PC-3 (cell line): ENCODE measurements at regions not wholly inside any gene's neighbourhood (a gene's known extent, or its start where the extent isn't known, plus 50 kb on each side); places are given as distances from the start of the nearest gene placed in this dataset.
A peak's percentile ranks its signal among the peaks of the same experiment; 100 is the strongest.

Experiments used
- ATAC-seq: fragments of 200-7000 bp; cut with Tn5 transposase; 2 replicates; pipeline ENCODE4 v1.9.1; 2020; ENCODE audit warnings: mild to moderate bottlenecking, moderate library complexity
- BruUV-seq: library from RNA; stranded (reverse); fragments of 400-500 nt; replicated peaks from 2 replicates; lab custom pipeline; 2021; lab: Mats Ljungman, UMichigan
- CTCF ChIA-PET: fragments of 300-600 bp; sonication (Branson Sonifier 250); formaldehyde crosslinking; loops from one replicate; lab custom pipeline; 2022; ENCODE audit warnings: antibody characterized with exemption; lab: Charles Lee
- POLR2A ChIA-PET: fragments of 300-600 bp; sonication (Branson Sonifier 250); formaldehyde crosslinking; loops from one replicate; lab custom pipeline; 2022; ENCODE audit warnings: antibody characterized with exemption; ENCODE audit not compliant: unreplicated experiment; lab: Charles Lee
- DNase-seq: peaks from one replicate; pipeline ENCODE4 v3.0.0-alpha.2; 2015
- H2AFZ ChIP-seq: fragments of 300-600 bp; sonication (generic); 2 replicates; pipeline ENCODE4 v1.6.0; 2016; ENCODE audit warnings: antibody characterized with exemption, low read length
- H3F3A ChIP-seq: fragments of 300-600 bp; sonication (generic); one replicate; pipeline ENCODE4 v1.6.0; 2017; ENCODE audit warnings: antibody characterized with exemption, low read length, control low read depth, mild to moderate bottlenecking; ENCODE audit not compliant: unreplicated experiment
- H3K27ac ChIP-seq: fragments of 300-600 bp; sonication (generic); 2 replicates; pipeline ENCODE4 v1.5.1; 2016; ENCODE audit warnings: mild to moderate bottlenecking, low read length
- H3K27me3 ChIP-seq: fragments of 300-600 bp; sonication (generic); 2 replicates; pipeline ENCODE4 v1.6.1; 2016; ENCODE audit warnings: low read length, mixed read lengths
- H3K36me3 ChIP-seq: fragments of 300-600 bp; sonication (generic); 2 replicates; pipeline ENCODE4 v1.6.1; 2016; ENCODE audit warnings: low read depth, mixed run types, low read length, mixed read lengths
- H3K4me1 ChIP-seq: fragments of 300-600 bp; sonication (generic); 2 replicates; pipeline ENCODE4 v1.5.1; 2016; ENCODE audit warnings: low read length; ENCODE audit not compliant: insufficient read depth
- H3K4me2 ChIP-seq: fragments of 300-600 bp; sonication (generic); 2 replicates; pipeline ENCODE4 v1.6.0; 2016; ENCODE audit warnings: low read length
- H3K4me3 ChIP-seq: fragments of 300-600 bp; sonication (generic); 2 replicates; pipeline ENCODE4 v1.5.1; 2016; ENCODE audit warnings: mild to moderate bottlenecking, low read length, mixed read lengths
- H3K79me2 ChIP-seq: fragments of 300-600 bp; sonication (generic); 2 replicates; pipeline ENCODE4 v1.6.1; 2017; ENCODE audit warnings: low read length, mixed read lengths
- H3K9ac ChIP-seq: fragments of 300-600 bp; sonication (generic); 2 replicates; pipeline ENCODE4 v1.6.0; 2016; ENCODE audit warnings: mild to moderate bottlenecking, low read length
- H3K9me2 ChIP-seq: fragments of 300-600 bp; sonication (generic); replicated peaks from 2 replicates; pipeline ENCODE4 v1.6.1; 2016; ENCODE audit warnings: mixed run types, low read length, mixed read lengths
- H3K9me3 ChIP-seq: fragments of 300-600 bp; sonication (generic); 2 replicates; pipeline ENCODE4 v1.6.1; 2016; ENCODE audit warnings: low read length, mixed read lengths
- H4K20me1 ChIP-seq: fragments of 300-600 bp; sonication (generic); 2 replicates; pipeline ENCODE4 v1.6.1; 2016; ENCODE audit warnings: low read length, mixed read lengths
- EZH2 ChIP-seq: fragments of 300-600 bp; sonication (generic); IDR thresholded peaks from one replicate; pipeline ENCODE4 v1.6.1; 2017; ENCODE audit warnings: antibody characterized with exemption, mild to moderate bottlenecking, low read length; ENCODE audit not compliant: unreplicated experiment
- EZH2phosphoT487 ChIP-seq: fragments of 300-600 bp; sonication (generic); IDR thresholded peaks from 2 replicates; pipeline ENCODE4 v1.6.1; 2018; ENCODE audit warnings: mild to moderate bottlenecking, antibody characterized with exemption, low read length, borderline replicate concordance
- intact Hi-C: fragments of 100-400 bp; cut with micrococcal nuclease; formaldehyde crosslinking; loops from 2 replicates; pipeline ENCODE4 v1.9.0; 2023
- TF ChIP-seq, protein P1 (sequence below): fragments of 300-600 bp; sonication (generic); conservative IDR thresholded peaks from 2 replicates; pipeline ENCODE4 v1.5.1; 2017; ENCODE audit warnings: antibody characterized with exemption, low read depth, mild to moderate bottlenecking, low read length

DNA sequence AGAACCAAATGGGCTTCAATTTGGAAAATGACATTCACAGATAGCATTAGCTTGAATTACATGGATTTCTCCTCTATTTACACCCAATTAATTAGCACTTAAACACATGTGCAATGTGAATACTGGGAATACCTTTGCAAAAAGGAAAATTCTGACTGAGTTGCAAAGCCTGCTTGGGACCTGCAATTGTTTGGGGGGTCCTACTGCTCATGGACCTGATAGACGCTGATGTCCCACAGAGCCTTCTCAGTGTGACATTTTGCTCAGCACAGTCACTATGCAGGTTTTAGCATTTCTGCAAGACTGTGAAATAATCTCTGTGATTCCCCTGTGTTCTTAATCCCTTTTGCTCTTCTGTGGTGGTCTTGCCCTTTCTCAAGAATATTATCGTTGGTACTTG is 101.2 kb upstream of the PGRMC2 start:
- Histone ChIP-seq H3K36me3 (no peaks in the 10 kb centered on the region), H2AFZ (no peak overlapping the region), H3K4me1 (peaks cover 35% of the 10 kb centered on the region), H3K9me3 (no peaks in the 10 kb centered on the region), H3K79me2 (no peaks in the 10 kb centered on the region), H3K4me2 (no peak overlapping the region), H4K20me1 (no peaks in the 10 kb centered on the region), H3F3A (no peaks in the 10 kb centered on the region), H3K9me2 (no peaks in the 10 kb centered on the region), H3K27ac (no peak overlapping the region), H3K4me3 (no peak overlapping the region), H3K9ac (no peak overlapping the region), H3K27me3 (no peaks in the 10 kb centered on the region)
- no peak for TF ChIP-seq EZH2phosphoT487
- TF ChIP-seq, protein P1, sequence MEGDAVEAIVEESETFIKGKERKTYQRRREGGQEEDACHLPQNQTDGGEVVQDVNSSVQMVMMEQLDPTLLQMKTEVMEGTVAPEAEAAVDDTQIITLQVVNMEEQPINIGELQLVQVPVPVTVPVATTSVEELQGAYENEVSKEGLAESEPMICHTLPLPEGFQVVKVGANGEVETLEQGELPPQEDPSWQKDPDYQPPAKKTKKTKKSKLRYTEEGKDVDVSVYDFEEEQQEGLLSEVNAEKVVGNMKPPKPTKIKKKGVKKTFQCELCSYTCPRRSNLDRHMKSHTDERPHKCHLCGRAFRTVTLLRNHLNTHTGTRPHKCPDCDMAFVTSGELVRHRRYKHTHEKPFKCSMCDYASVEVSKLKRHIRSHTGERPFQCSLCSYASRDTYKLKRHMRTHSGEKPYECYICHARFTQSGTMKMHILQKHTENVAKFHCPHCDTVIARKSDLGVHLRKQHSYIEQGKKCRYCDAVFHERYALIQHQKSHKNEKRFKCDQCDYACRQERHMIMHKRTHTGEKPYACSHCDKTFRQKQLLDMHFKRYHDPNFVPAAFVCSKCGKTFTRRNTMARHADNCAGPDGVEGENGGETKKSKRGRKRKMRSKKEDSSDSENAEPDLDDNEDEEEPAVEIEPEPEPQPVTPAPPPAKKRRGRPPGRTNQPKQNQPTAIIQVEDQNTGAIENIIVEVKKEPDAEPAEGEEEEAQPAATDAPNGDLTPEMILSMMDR: no peak
- no peak for TF ChIP-seq EZH2
- no peak for ATAC-seq
- POLR2A ChIA-PET: no interaction called here
- CTCF ChIA-PET: no interaction called here
- intact Hi-C loops: loop anchor here (5.0 kb wide), 1 partner anchor 39 kb away; no protein-coding TSS in a partner anchor
- no peak for DNase-seq
- no TSS peak for BruUV-seq

DNA sequence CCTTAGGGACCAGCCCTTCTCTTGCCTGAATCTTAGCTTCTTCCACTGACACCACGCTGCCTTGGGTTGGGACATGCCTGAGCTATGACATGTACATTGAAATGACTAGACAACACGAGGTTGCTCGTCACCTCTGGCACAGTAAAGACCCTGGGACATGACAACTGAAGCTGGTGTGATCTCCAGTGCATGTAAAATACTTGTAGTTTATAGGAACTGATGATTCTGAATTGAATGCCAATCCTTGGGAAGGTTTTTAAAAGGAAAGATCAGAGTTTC is 100.7 kb upstream of the PGRMC2 start:
- ATAC-seq (no peak), DNase-seq (peak; percentile 54)
- POLR2A ChIA-PET: no interaction called here
- Histone ChIP-seq H3F3A (no peaks in the 10 kb centered on the region), H4K20me1 (no peaks in the 10 kb centered on the region), H3K4me3 (no peak overlapping the region), H3K4me1 (peaks cover 35% of the 10 kb centered on the region), H3K36me3 (no peaks in the 10 kb centered on the region), H3K9me3 (no peaks in the 10 kb centered on the region), H3K27me3 (no peaks in the 10 kb centered on the region), H3K79me2 (no peaks in the 10 kb centered on the region), H3K4me2 (peak overlapping the region; percentile 50; the same call in 1 of the 2 replicates), H3K27ac (no peak overlapping the region; the same call in 1 of the 2 replicates), H2AFZ (0 out of 2 replicates have a peak overlapping the region, but pooled peaks have one; percentile 15), H3K9me2 (no peaks in the 10 kb centered on the region), H3K9ac (no peak overlapping the region)
- BruUV-seq: no TSS peak
- CTCF ChIA-PET: no interaction called here
- TF ChIP-seq EZH2phosphoT487 (no peak), EZH2 (no peak)
- TF ChIP-seq, protein P1: no peak
- intact Hi-C loops: loop anchor here (5.0 kb wide), 1 partner anchor 39 kb away; no protein-coding TSS in a partner anchor

DNA sequence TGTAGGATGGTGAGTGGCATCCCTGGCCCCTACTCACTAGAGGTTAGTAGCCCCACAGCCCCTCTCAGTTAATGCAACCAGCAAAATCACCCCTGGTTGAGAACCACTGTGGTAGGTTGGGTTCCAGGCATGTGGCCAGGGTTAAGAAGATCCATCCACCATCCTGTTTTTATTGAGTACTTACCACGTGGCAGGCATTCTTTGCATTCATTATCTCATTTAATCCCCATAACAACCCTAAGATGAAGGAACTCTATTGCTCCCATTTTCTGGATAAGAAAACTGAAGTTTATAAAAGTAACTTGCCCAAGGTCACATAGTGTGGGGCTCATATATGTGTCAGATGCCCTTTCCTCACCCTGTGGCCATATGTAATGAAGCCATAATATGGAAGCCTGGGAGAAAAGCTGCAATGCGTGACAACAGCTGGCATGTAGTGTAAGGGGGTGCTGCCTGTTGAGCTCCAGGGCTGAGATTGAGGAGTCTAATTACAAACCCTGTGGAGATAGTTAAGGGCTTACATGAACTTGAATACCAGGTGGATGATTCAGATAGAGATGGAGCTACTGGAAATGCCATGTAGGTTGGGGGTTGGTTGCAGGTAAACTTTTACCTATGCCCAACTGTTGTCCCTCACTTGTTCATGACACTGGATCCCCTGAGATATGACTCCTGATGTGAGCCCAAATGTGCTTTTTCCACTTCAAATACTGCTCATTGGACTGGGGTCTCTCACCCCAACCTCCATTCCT is 100.2 kb upstream of the PGRMC2 start:
- H3K27ac ChIP-seq: peak overlapping the region; percentile 65
- no peaks in the 10 kb centered on the region for H3K79me2 ChIP-seq
- H3K36me3 ChIP-seq: no peaks in the 10 kb centered on the region
- H3K9me3 ChIP-seq: no peaks in the 10 kb centered on the region
- no peaks in the 10 kb centered on the region for H3K27me3 ChIP-seq
- H3K4me3 ChIP-seq: no peak overlapping the region
- H2AFZ ChIP-seq: peak overlapping the region; percentile 58; the same call in 1 of the 2 replicates
- H3K9me2 ChIP-seq: no peaks in the 10 kb centered on the region
- ATAC-seq (peak; percentile 15; the same call in 1 of the 2 replicates), DNase-seq (peak; percentile 52)
- no TSS peak for BruUV-seq
- ChIA-PET POLR2A (no interaction called here), CTCF (no interaction called here)
- peak overlapping the region; percentile 50 for H3K4me2 ChIP-seq
- intact Hi-C loops: loop anchor here (5.0 kb wide), 1 partner anchor 40 kb away; no protein-coding TSS in a partner anchor
- H4K20me1 ChIP-seq: no peaks in the 10 kb centered on the region
- no peaks in the 10 kb centered on the region for H3F3A ChIP-seq
- H3K4me1 ChIP-seq: peaks cover 35% of the 10 kb centered on the region
- TF ChIP-seq EZH2 (no peak), EZH2phosphoT487 (no peak)
- H3K9ac ChIP-seq: no peak overlapping the region; the same call in 1 of the 2 replicates
